HepG2 (cell line): ENCODE measurements at regions not wholly inside any gene's neighbourhood (a gene's known extent, or its start where the extent isn't known, plus 50 kb on each side); places are given as distances from the start of the nearest gene placed in this dataset.

Source experiments
- ELF1 ChIP-seq: sonication (generic); formaldehyde crosslinking; IDR thresholded peaks from 2 replicates; pipeline ENCODE4 v1.4.0; 2020; ENCODE audit warnings: missing genetic modification reagents
- HNRNPH1 ChIP-seq: fragments of 200-400 bp; formaldehyde crosslinking; optimal IDR thresholded peaks from 2 replicates; pipeline ENCODE3; 2017; ENCODE audit warnings: mild to moderate bottlenecking, low read depth, low read length
- MEIS2 ChIP-seq: sonication (generic); formaldehyde crosslinking; IDR thresholded peaks from 2 replicates; pipeline ENCODE4 v1.9.0; 2021; ENCODE audit warnings: mild to moderate bottlenecking, missing genetic modification reagents
- PITX1 ChIP-seq: sonication (generic); formaldehyde crosslinking; IDR thresholded peaks from 2 replicates; pipeline ENCODE4 v1.5.1; 2020; ENCODE audit warnings: mild to moderate bottlenecking, missing genetic modification reagents
- POGZ ChIP-seq: sonication (generic); formaldehyde crosslinking; IDR thresholded peaks from 2 replicates; pipeline ENCODE4 v1.4.0; 2020; ENCODE audit warnings: mild to moderate bottlenecking, missing genetic modification reagents
- SMARCE1 ChIP-seq: fragments of 450-650 bp; IDR thresholded peaks from 2 replicates; pipeline ENCODE4 v1.6.1; 2017; ENCODE audit warnings: borderline replicate concordance
- SNRNP70 ChIP-seq: fragments of 200-400 bp; formaldehyde crosslinking; IDR thresholded peaks from 2 replicates; pipeline ENCODE4 v1.6.1; 2017; ENCODE audit warnings: mild to moderate bottlenecking, low read depth, low read length, moderate library complexity
- STAG1 ChIP-seq: sonication (generic); formaldehyde crosslinking; IDR thresholded peaks from 2 replicates; pipeline ENCODE4 v1.4.0; 2020; ENCODE audit warnings: missing genetic modification reagents
- TCF7 ChIP-seq: sonication (generic); IDR thresholded peaks from 2 replicates; pipeline ENCODE4 v1.6.1; 2016; ENCODE audit warnings: antibody characterized with exemption, low read depth
- TP53 ChIP-seq: sonication (generic); formaldehyde crosslinking; conservative IDR thresholded peaks from 2 replicates; pipeline ENCODE4 v1.4.0; 2020; ENCODE audit warnings: missing genetic modification reagents
- ZBTB21 ChIP-seq: sonication (generic); formaldehyde crosslinking; IDR thresholded peaks from 2 replicates; pipeline ENCODE4 v1.4.0; 2020; ENCODE audit warnings: missing genetic modification reagents
- ZNF180 ChIP-seq: sonication (generic); formaldehyde crosslinking; IDR thresholded peaks from 2 replicates; pipeline ENCODE4 v1.4.0; 2020; ENCODE audit warnings: low read depth, missing genetic modification reagents, borderline replicate concordance
- ZNF251 ChIP-seq: sonication (generic); formaldehyde crosslinking; IDR thresholded peaks from 2 replicates; pipeline ENCODE4 v1.9.0; 2021; ENCODE audit warnings: mild to moderate bottlenecking, missing genetic modification reagents
- ZNF292 ChIP-seq: sonication (generic); formaldehyde crosslinking; IDR thresholded peaks from 2 replicates; pipeline ENCODE4 v1.8.1; 2022; ENCODE audit warnings: mild to moderate bottlenecking, low read depth, missing genetic modification reagents, borderline replicate concordance
- ZNF333 ChIP-seq: sonication (generic); formaldehyde crosslinking; IDR thresholded peaks from 2 replicates; pipeline ENCODE4 v1.4.0; 2020; ENCODE audit warnings: mild to moderate bottlenecking, missing genetic modification reagents, borderline replicate concordance
- ZNF382 ChIP-seq: sonication (generic); formaldehyde crosslinking; IDR thresholded peaks from 2 replicates; pipeline ENCODE4 v1.5.0; 2020; ENCODE audit warnings: missing genetic modification reagents, mild to moderate bottlenecking, borderline replicate concordance
- ZNF512 ChIP-seq: sonication (generic); formaldehyde crosslinking; IDR thresholded peaks from 2 replicates; pipeline ENCODE4 v1.4.0; 2020; ENCODE audit warnings: mild to moderate bottlenecking, missing genetic modification reagents
- TF ChIP-seq, protein P1 (sequence below): sonication (generic); formaldehyde crosslinking; IDR thresholded peaks from 2 replicates; pipeline ENCODE4 v1.4.0; 2020; ENCODE audit warnings: mild to moderate bottlenecking, missing genetic modification reagents, borderline replicate concordance
- TF ChIP-seq, protein P2 (sequence below): sonication (generic); formaldehyde crosslinking; IDR thresholded peaks from 2 replicates; pipeline ENCODE4 v1.4.0; 2020; ENCODE audit warnings: missing genetic modification reagents
- TF ChIP-seq, protein P3 (sequence below): sonication (generic); formaldehyde crosslinking; IDR thresholded peaks from 2 replicates; pipeline ENCODE4 v1.4.0; 2020; ENCODE audit warnings: low read depth, mild to moderate bottlenecking, missing genetic modification reagents
- TF ChIP-seq, protein P4 (sequence below), 2 experiments: IDR thresholded peaks; 2 replicates each; pipeline ENCODE4 v1.6.1; 2011 to 2012; ENCODE audit warnings: low read length in 2 of 2, borderline replicate concordance in 1 of 2, low read depth in 1 of 2, mild to moderate bottlenecking in 1 of 2, moderate library complexity in 1 of 2

- TF ChIP-seq ZNF180 (no peak), HNRNPH1 (no peak), PITX1 (CRISPR knock-in tag) (peak; percentile 59; the same call in 1 of the 2 replicates), ZNF382 (no peak), POGZ (CRISPR knock-in tag) (peak; percentile 79), ZNF333 (CRISPR knock-in tag) (no peak), ZNF292 (CRISPR knock-in tag) (no peak), SNRNP70 (no peak), ELF1 (no peak), ZNF512 (no peak), ZBTB21 (CRISPR knock-in tag) (no peak), STAG1 (CRISPR knock-in tag) (peak; percentile 6; the same call in 1 of the 2 replicates), SMARCE1 (no peak), MEIS2 (CRISPR knock-in tag) (no peak), ZNF251 (CRISPR knock-in tag) (no peak), TP53 (CRISPR knock-in tag) (no peak), TCF7 (peak; percentile 98)
- TF ChIP-seq, protein P1, sequence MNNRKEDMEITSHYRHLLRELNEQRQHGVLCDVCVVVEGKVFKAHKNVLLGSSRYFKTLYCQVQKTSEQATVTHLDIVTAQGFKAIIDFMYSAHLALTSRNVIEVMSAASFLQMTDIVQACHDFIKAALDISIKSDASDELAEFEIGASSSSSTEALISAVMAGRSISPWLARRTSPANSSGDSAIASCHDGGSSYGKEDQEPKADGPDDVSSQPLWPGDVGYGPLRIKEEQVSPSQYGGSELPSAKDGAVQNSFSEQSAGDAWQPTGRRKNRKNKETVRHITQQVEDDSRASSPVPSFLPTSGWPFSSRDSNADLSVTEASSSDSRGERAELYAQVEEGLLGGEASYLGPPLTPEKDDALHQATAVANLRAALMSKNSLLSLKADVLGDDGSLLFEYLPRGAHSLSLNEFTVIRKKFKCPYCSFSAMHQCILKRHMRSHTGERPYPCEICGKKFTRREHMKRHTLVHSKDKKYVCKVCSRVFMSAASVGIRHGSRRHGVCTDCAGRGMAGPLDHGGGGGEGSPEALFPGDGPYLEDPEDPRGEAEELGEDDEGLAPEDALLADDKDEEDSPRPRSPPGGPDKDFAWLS (CRISPR knock-in tag), result no peak
- TF ChIP-seq, protein P2, sequence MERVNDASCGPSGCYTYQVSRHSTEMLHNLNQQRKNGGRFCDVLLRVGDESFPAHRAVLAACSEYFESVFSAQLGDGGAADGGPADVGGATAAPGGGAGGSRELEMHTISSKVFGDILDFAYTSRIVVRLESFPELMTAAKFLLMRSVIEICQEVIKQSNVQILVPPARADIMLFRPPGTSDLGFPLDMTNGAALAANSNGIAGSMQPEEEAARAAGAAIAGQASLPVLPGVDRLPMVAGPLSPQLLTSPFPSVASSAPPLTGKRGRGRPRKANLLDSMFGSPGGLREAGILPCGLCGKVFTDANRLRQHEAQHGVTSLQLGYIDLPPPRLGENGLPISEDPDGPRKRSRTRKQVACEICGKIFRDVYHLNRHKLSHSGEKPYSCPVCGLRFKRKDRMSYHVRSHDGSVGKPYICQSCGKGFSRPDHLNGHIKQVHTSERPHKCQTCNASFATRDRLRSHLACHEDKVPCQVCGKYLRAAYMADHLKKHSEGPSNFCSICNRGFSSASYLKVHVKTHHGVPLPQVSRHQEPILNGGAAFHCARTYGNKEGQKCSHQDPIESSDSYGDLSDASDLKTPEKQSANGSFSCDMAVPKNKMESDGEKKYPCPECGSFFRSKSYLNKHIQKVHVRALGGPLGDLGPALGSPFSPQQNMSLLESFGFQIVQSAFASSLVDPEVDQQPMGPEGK (CRISPR knock-in tag), result peak; percentile 54; the same call in 1 of the 2 replicates
- TF ChIP-seq, protein P3, sequence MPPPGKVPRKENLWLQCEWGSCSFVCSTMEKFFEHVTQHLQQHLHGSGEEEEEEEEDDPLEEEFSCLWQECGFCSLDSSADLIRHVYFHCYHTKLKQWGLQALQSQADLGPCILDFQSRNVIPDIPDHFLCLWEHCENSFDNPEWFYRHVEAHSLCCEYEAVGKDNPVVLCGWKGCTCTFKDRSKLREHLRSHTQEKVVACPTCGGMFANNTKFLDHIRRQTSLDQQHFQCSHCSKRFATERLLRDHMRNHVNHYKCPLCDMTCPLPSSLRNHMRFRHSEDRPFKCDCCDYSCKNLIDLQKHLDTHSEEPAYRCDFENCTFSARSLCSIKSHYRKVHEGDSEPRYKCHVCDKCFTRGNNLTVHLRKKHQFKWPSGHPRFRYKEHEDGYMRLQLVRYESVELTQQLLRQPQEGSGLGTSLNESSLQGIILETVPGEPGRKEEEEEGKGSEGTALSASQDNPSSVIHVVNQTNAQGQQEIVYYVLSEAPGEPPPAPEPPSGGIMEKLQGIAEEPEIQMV (CRISPR knock-in tag), result no peak
- TF ChIP-seq, protein P4, sequence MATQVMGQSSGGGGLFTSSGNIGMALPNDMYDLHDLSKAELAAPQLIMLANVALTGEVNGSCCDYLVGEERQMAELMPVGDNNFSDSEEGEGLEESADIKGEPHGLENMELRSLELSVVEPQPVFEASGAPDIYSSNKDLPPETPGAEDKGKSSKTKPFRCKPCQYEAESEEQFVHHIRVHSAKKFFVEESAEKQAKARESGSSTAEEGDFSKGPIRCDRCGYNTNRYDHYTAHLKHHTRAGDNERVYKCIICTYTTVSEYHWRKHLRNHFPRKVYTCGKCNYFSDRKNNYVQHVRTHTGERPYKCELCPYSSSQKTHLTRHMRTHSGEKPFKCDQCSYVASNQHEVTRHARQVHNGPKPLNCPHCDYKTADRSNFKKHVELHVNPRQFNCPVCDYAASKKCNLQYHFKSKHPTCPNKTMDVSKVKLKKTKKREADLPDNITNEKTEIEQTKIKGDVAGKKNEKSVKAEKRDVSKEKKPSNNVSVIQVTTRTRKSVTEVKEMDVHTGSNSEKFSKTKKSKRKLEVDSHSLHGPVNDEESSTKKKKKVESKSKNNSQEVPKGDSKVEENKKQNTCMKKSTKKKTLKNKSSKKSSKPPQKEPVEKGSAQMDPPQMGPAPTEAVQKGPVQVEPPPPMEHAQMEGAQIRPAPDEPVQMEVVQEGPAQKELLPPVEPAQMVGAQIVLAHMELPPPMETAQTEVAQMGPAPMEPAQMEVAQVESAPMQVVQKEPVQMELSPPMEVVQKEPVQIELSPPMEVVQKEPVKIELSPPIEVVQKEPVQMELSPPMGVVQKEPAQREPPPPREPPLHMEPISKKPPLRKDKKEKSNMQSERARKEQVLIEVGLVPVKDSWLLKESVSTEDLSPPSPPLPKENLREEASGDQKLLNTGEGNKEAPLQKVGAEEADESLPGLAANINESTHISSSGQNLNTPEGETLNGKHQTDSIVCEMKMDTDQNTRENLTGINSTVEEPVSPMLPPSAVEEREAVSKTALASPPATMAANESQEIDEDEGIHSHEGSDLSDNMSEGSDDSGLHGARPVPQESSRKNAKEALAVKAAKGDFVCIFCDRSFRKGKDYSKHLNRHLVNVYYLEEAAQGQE (IDR thresholded peaks at IDR 0.05; ENCODE audit: borderline replicate concordance in 1 of 2, low read depth in 1 of 2, low read length in 2 of 2), result 0 out of 4 replicates have a peak, but pooled peaks of 1 of the 2 experiments have one; percentile 17
These were observed 354.0 kb upstream of the ROBO2 start (continued) for GRCh38 chr3:76685858-76686257.
